Endothelial cell of umbilical vein (primary cell): ENCODE measurements at regions not wholly inside any gene's neighbourhood (a gene's known extent, or its start where the extent isn't known, plus 50 kb on each side); places are given as distances from the start of the nearest gene placed in this dataset.

ENCODE experiments used
- BruUV-seq: library from RNA; stranded (reverse); fragments of 400-500 nt; replicated peaks from 2 replicates; lab custom pipeline; 2021; lab: Mats Ljungman, UMichigan
- CTCF ChIA-PET: fragments of 300-600, 350-600 bp; sonication (Branson Sonifier 250); formaldehyde crosslinking; loops from one replicate; lab custom pipeline; 2021; ENCODE audit warnings: antibody characterized with exemption, inconsistent platforms; lab: Charles Lee
- POLR2A ChIA-PET: fragments of 300-600, 350-600 bp; sonication (Branson Sonifier 250); formaldehyde crosslinking; loops from one replicate; lab custom pipeline; 2021; ENCODE audit warnings: antibody characterized with exemption, inconsistent platforms; lab: Charles Lee
- DNase-seq: peaks from one replicate; pipeline ENCODE4 v3.0.0-alpha.2; 2011; ENCODE audit warnings: low read depth, low spot score
- FAIRE-seq: peaks from 2 replicates; lab custom pipeline; 2011; peaks lifted over from hg19 to GRCh38; lab: Jason Lieb, UNC
- H2AFZ ChIP-seq: 2 replicates; pipeline ENCODE4 v1.6.0; 2012; ENCODE audit warnings: low read depth, low read length, control low read depth, inconsistent platforms
- H3K27ac ChIP-seq: 2 replicates; pipeline ENCODE4 v1.5.1; 2011; ENCODE audit warnings: low read depth, mild to moderate bottlenecking, control low read depth, low read length, moderate library complexity; ENCODE audit not compliant: insufficient read depth
- H3K27me3 ChIP-seq, 2 experiments: 2 replicates each; pipeline versions ENCODE4 v1.6.0 to v1.6.1; 2011; ENCODE audit warnings: low read length in 2 of 2, mixed read lengths in 1 of 2; ENCODE audit not compliant: control insufficient read depth in 2 of 2, insufficient read depth in 2 of 2
- H3K36me3 ChIP-seq, 2 experiments: 2 replicates in 1 of 2; 3 replicates in 1 of 2; pipeline ENCODE4 v1.5.1; 2011; ENCODE audit warnings: low read length in 2 of 2, mild to moderate bottlenecking in 1 of 2, moderate library complexity in 1 of 2; ENCODE audit not compliant: control insufficient read depth in 2 of 2, insufficient read depth in 2 of 2; ENCODE audit errors: extremely low read depth in 1 of 2
- H3K4me1 ChIP-seq: 3 replicates; pipeline ENCODE4 v1.5.1; 2011; ENCODE audit warnings: mild to moderate bottlenecking, low read length; ENCODE audit not compliant: control insufficient read depth, insufficient read depth; ENCODE audit errors: extremely low read depth
- H3K4me2 ChIP-seq: 2 replicates; pipeline ENCODE4 v1.6.1; 2011; ENCODE audit warnings: low read length, control low read depth, mixed read lengths; ENCODE audit not compliant: insufficient read depth
- H3K4me3 ChIP-seq, 3 experiments: fragments of 200-600 bp in 1 of 3; sonication (generic), shearing (Covaris generic) in 1 of 3; replicated peaks in 1 of 3; 2 replicates each; pipeline ENCODE4 v1.5.1; 2011 to 2016; ENCODE audit warnings: control low read depth in 3 of 3, low read length in 3 of 3, mild to moderate bottlenecking in 2 of 3, inconsistent platforms in 1 of 3, low read depth in 1 of 3, moderate library complexity in 1 of 3; ENCODE audit not compliant: insufficient read depth in 1 of 3
- H3K79me2 ChIP-seq: 2 replicates; pipeline ENCODE4 v1.6.0; 2012; ENCODE audit warnings: low read length, inconsistent platforms; ENCODE audit not compliant: control insufficient read depth, insufficient read depth
- H3K9ac ChIP-seq: replicated peaks from 2 replicates; pipeline ENCODE3; 2011; ENCODE audit warnings: low read length, control low read depth; ENCODE audit not compliant: insufficient read depth; ENCODE audit errors: extremely low read depth
- H3K9me1 ChIP-seq: replicated peaks from 3 replicates; pipeline ENCODE4 v1.6.0; 2011; ENCODE audit warnings: mild to moderate bottlenecking, low read length; ENCODE audit not compliant: control insufficient read depth, insufficient read depth; ENCODE audit errors: extremely low read depth
- H3K9me3 ChIP-seq: replicated peaks from 2 replicates; pipeline ENCODE4 v1.5.1; 2012; ENCODE audit warnings: low read length, inconsistent platforms; ENCODE audit not compliant: control insufficient read depth, insufficient read depth
- H4K20me1 ChIP-seq: replicated peaks from 2 replicates; pipeline ENCODE3; 2011; ENCODE audit warnings: mild to moderate bottlenecking, low read length; ENCODE audit not compliant: control insufficient read depth, insufficient read depth; ENCODE audit errors: extremely low read depth
- EZH2 ChIP-seq: IDR thresholded peaks from 2 replicates; pipeline ENCODE4 v1.6.1; 2012; ENCODE audit warnings: borderline replicate concordance, low read depth, mild to moderate bottlenecking, moderate library complexity, low read length, inconsistent platforms; ENCODE audit not compliant: severe bottlenecking
- FOS ChIP-seq: IDR thresholded peaks from 2 replicates; pipeline ENCODE4 v1.6.1; 2011; ENCODE audit warnings: mild to moderate bottlenecking, low read length, moderate library complexity, borderline replicate concordance; ENCODE audit not compliant: insufficient read depth
- GATA2 ChIP-seq: IDR thresholded peaks from 2 replicates; pipeline ENCODE4 v1.7.0; 2011; ENCODE audit warnings: low read depth, mild to moderate bottlenecking, moderate library complexity, mixed read lengths, low read length; ENCODE audit not compliant: insufficient read length, insufficient read depth
- JUN ChIP-seq: IDR thresholded peaks from 2 replicates; pipeline ENCODE4 v1.6.1; 2011; ENCODE audit warnings: borderline replicate concordance, low read depth; ENCODE audit not compliant: insufficient read length, insufficient read depth
- MAX ChIP-seq: IDR thresholded peaks from 2 replicates; pipeline ENCODE4 v1.6.1; 2011; ENCODE audit not compliant: insufficient read depth, insufficient read length
- MYC ChIP-seq: IDR thresholded peaks from one replicate; pipeline ENCODE4 v1.6.1; 2011; ENCODE audit warnings: mild to moderate bottlenecking, low read depth, low read length
- POLR2A ChIP-seq: IDR thresholded peaks from 2 replicates; pipeline ENCODE4 v1.6.1; 2012; ENCODE audit warnings: low read depth, mild to moderate bottlenecking, control low read depth, low read length
- POLR2AphosphoS5 ChIP-seq: IDR thresholded peaks from 2 replicates; pipeline ENCODE4 v1.6.1; 2012; ENCODE audit warnings: low read depth, mild to moderate bottlenecking, control low read depth, low read length, moderate library complexity; ENCODE audit not compliant: insufficient read depth
- dilution Hi-C: fragments of 300-500 bp; cut with MboI; formaldehyde crosslinking; loops from one replicate; pipeline ENCODE4 v1.15.0; 2019; ENCODE audit warnings: low sequenced_read_pairs; ENCODE audit not compliant: extremely low pct_ligation_motif_present
- intact Hi-C: fragments of 100-400 bp; cut with micrococcal nuclease; formaldehyde crosslinking; loops from one replicate; pipeline ENCODE4 v1.10.0; 2022
- TF ChIP-seq, protein P1 (sequence below), 2 donors: IDR thresholded peaks; 1 replicate in 1 of 2; 2 replicates in 1 of 2; pipeline ENCODE4 v1.5.1; 2011; ENCODE audit warnings: low read length in 2 of 2, mild to moderate bottlenecking in 2 of 2, moderate library complexity in 2 of 2, control low read depth in 1 of 2, inconsistent platforms in 1 of 2, low read depth in 1 of 2; ENCODE audit not compliant: insufficient read depth in 1 of 2; ENCODE audit errors: extremely low read depth in 1 of 2

- no peak overlapping the region for H3K27ac ChIP-seq
- no peaks in the 10 kb centered on the region for H3K36me3 ChIP-seq
- no peak overlapping the region for H3K9ac ChIP-seq
- no peak overlapping the region for H3K4me3 ChIP-seq
- no peaks in the 10 kb centered on the region for H4K20me1 ChIP-seq
- BruUV-seq = no TSS peak
- H3K9me3 ChIP-seq = no peaks in the 10 kb centered on the region
- CTCF ChIA-PET = no interaction called here
- POLR2A ChIA-PET = no interaction called here
- no peaks in the 10 kb centered on the region for H3K79me2 ChIP-seq
- no peak for FAIRE-seq
- intact Hi-C loops (no loop called here), dilution Hi-C loops (no loop called here)
- H3K4me1 ChIP-seq = no peaks in the 10 kb centered on the region
- H3K27me3 ChIP-seq = peaks cover 0 to 2% of the 10 kb centered on the region in 2 experiments
- H2AFZ ChIP-seq = no peak overlapping the region
- no peak overlapping the region for H3K4me2 ChIP-seq
- DNase-seq = no peak
- no peaks in the 10 kb centered on the region for H3K9me1 ChIP-seq
- TF ChIP-seq EZH2 (no peak), MYC (no peak), GATA2 (no peak), MAX (no peak)
- TF ChIP-seq, protein P1, sequence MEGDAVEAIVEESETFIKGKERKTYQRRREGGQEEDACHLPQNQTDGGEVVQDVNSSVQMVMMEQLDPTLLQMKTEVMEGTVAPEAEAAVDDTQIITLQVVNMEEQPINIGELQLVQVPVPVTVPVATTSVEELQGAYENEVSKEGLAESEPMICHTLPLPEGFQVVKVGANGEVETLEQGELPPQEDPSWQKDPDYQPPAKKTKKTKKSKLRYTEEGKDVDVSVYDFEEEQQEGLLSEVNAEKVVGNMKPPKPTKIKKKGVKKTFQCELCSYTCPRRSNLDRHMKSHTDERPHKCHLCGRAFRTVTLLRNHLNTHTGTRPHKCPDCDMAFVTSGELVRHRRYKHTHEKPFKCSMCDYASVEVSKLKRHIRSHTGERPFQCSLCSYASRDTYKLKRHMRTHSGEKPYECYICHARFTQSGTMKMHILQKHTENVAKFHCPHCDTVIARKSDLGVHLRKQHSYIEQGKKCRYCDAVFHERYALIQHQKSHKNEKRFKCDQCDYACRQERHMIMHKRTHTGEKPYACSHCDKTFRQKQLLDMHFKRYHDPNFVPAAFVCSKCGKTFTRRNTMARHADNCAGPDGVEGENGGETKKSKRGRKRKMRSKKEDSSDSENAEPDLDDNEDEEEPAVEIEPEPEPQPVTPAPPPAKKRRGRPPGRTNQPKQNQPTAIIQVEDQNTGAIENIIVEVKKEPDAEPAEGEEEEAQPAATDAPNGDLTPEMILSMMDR (IDR thresholded peaks at IDR 0.05; ENCODE audit: extremely low read depth in 1 of 2, insufficient read depth in 1 of 2, low read depth in 1 of 2, low read length in 2 of 2) = no peak
Observed at GRCh38 chr14:61950340-61950739, 188.1 kb downstream of the SNAPC1 start.

DNA sequence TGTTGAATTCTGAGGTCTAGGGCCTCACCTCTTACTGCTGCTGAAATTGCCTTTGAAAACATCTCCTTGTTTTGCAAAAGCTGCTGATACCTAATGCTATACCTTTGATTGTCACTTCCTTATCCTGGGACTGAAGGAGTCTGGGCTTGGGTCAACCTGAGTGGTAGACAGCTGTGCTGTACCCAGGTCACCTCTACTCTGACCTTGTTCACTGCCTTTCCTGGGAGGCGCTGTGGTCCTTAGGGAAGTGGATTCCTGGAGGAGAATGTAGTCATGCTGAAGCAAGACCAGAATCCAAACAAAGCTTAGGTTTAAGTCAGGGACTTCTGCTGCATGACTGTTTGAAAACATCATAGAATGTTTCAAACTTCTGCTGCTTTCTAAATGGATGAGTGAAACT lies 191.4 kb downstream of the SNAPC1 start:
- Histone ChIP-seq H3K4me2 (no peak overlapping the region), H3K9me1 (no peaks in the 10 kb centered on the region), H3K9me3 (no peaks in the 10 kb centered on the region), H3K27ac (no peak overlapping the region), H3K4me1 (no peaks in the 10 kb centered on the region), H4K20me1 (no peaks in the 10 kb centered on the region), H3K27me3 (peaks cover 0 to 2% of the 10 kb centered on the region in 2 experiments), H2AFZ (no peak overlapping the region), H3K79me2 (no peaks in the 10 kb centered on the region), H3K4me3 (no peak overlapping the region), H3K9ac (no peak overlapping the region), H3K36me3 (no peaks in the 10 kb centered on the region)
- ChIA-PET POLR2A (no interaction called here), CTCF (no interaction called here)
- DNase-seq (no peak), FAIRE-seq (no peak)
- dilution Hi-C loops (no loop called here), intact Hi-C loops (no loop called here)
- BruUV-seq = no TSS peak
- no peak for TF ChIP-seq EZH2
- no peak for TF ChIP-seq JUN
- TF ChIP-seq MYC = no peak
- no peak for TF ChIP-seq POLR2A
- TF ChIP-seq GATA2 = no peak
- no peak for TF ChIP-seq POLR2AphosphoS5
- no peak for TF ChIP-seq MAX
- no peak for TF ChIP-seq FOS
- TF ChIP-seq, protein P1 (IDR thresholded peaks at IDR 0.05; ENCODE audit: extremely low read depth in 1 of 2, insufficient read depth in 1 of 2, low read depth in 1 of 2, low read length in 2 of 2) = no peak
